ENCODE measurements at regions not wholly inside any gene's neighbourhood (a gene's known extent, or its start where the extent isn't known, plus 50 kb on each side); places are given as distances from the start of the nearest gene placed in this dataset.
A peak's percentile ranks its signal among the peaks of the same experiment; 100 is the strongest.

DNA sequence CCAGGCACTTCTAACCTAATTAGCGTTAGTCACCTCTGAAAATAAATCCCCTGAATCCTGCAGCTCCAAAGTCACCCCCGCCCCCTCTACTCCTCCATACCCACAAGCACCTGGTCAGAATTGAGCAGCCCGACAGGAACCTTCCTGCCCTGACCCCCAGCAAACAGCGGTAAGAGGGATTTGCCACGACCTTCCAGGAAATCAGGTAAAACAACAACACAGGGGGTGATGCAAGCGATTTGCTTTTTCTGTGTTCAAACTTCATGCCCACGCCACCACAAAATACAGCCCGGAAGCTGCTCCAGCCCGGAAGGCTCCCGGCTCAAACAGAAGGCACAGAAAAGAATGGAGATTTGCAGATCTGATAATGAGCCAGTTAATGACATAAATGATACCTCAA is 367.1 kb downstream of the GPD2 start:
- Histone ChIP-seq H2BK5ac (ENCODE audit: low read length) (peak overlapping the region; percentile 25), H3K27me3 (ENCODE audit: insufficient read depth, low read length, poor library complexity) (no peaks in the 10 kb centered on the region), H3K79me2 (ENCODE audit: control insufficient read depth, insufficient read depth, low read length) (no peaks in the 10 kb centered on the region), H2AK5ac (ENCODE audit: low read length) (no peak overlapping the region), H2BK15ac (replicated peaks; ENCODE audit: low read depth) (no peak overlapping the region), H3K9ac (ENCODE audit: low read length) (no peak overlapping the region), H3K4ac (ENCODE audit: low read depth, low read length) (no peak overlapping the region), H3K27ac (ENCODE audit: low read depth, low read length) (no peak overlapping the region), H3K56ac (ENCODE audit: low read length) (peak overlapping the region; percentile 52), H3K4me3 (ENCODE audit: low read length) (no peak overlapping the region), H3K23ac (ENCODE audit: low read length) (no peak overlapping the region), H4K5ac (ENCODE audit: low read length) (no peak overlapping the region), H3K36me3 (ENCODE audit: control insufficient read depth, insufficient read depth, low read length) (no peaks in the 10 kb centered on the region), H3K79me1 (ENCODE audit: low read length) (no peaks in the 10 kb centered on the region), H3K18ac (ENCODE audit: low read length) (peak overlapping the region; percentile 84), H4K8ac (ENCODE audit: low read depth, low read length) (peak overlapping the region; percentile 96), H3K4me1 (ENCODE audit: control insufficient read depth, low read depth, low read length) (peaks cover 10% of the 10 kb centered on the region), H2BK120ac (ENCODE audit: low read depth, low read length) (peak overlapping the region; percentile 24), H3K4me2 (ENCODE audit: low read length) (no peak overlapping the region)
- DNase-seq = peak; percentile 46
- no CpG with 5 or more reads among the region's 10 CpGs for WGBS (ENCODE audit: extremely low coverage, insufficient coverage, low lambda C conversion rate)

DNA sequence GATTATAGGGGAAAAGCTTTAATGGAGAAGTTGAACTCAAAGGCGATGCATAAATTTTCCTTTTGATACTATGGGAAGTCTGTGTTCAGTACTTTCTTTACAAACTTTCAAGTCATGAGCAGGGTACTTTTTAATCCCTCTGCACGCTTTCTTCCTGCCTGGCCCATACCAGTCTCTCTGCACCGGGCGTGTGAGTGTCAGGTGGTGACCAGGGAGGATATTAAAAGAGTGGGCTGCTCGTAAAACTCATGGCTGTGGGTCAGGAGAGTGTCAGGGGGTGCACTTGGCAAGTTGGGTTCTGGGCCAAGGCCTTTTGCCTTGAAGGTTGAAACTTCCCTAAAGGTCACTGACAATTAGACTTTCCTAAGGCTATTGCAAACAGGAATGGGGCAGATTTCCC is 367.8 kb downstream of the GPD2 start:
- Histone ChIP-seq H3K36me3 (ENCODE audit: control insufficient read depth, insufficient read depth, low read length) (no peaks in the 10 kb centered on the region), H3K27me3 (ENCODE audit: insufficient read depth, low read length, poor library complexity) (no peaks in the 10 kb centered on the region), H3K18ac (ENCODE audit: low read length) (peak overlapping the region; percentile 86), H3K79me2 (ENCODE audit: control insufficient read depth, insufficient read depth, low read length) (no peaks in the 10 kb centered on the region), H2AK5ac (ENCODE audit: low read length) (no peak overlapping the region), H3K27ac (ENCODE audit: low read depth, low read length) (no peak overlapping the region), H3K4ac (ENCODE audit: low read depth, low read length) (no peak overlapping the region), H4K5ac (ENCODE audit: low read length) (no peak overlapping the region), H3K23ac (ENCODE audit: low read length) (no peak overlapping the region), H2BK5ac (ENCODE audit: low read length) (no peak overlapping the region), H4K8ac (ENCODE audit: low read depth, low read length) (no peak overlapping the region), H2BK120ac (ENCODE audit: low read depth, low read length) (no peak overlapping the region), H2BK15ac (replicated peaks; ENCODE audit: low read depth) (no peak overlapping the region), H3K4me2 (ENCODE audit: low read length) (no peak overlapping the region), H3K4me1 (ENCODE audit: control insufficient read depth, low read depth, low read length) (peaks cover 10% of the 10 kb centered on the region), H3K9ac (ENCODE audit: low read length) (no peak overlapping the region), H3K4me3 (ENCODE audit: low read length) (no peak overlapping the region), H3K56ac (ENCODE audit: low read length) (no peak overlapping the region), H3K79me1 (ENCODE audit: low read length) (no peaks in the 10 kb centered on the region)
- no peak for DNase-seq
- no CpG with 5 or more reads among the region's 5 CpGs for WGBS (ENCODE audit: extremely low coverage, insufficient coverage, low lambda C conversion rate)

GRCh38 chr2:156810094-156810493 is 373.9 kb downstream of the GPD2 start:
- Histone ChIP-seq H4K8ac (ENCODE audit: low read depth, low read length) (no peak overlapping the region), H3K4me2 (ENCODE audit: low read length) (no peak overlapping the region), H2AK5ac (ENCODE audit: low read length) (no peak overlapping the region), H2BK15ac (replicated peaks; ENCODE audit: low read depth) (no peak overlapping the region), H2BK120ac (ENCODE audit: low read depth, low read length) (no peak overlapping the region), H3K27ac (ENCODE audit: low read depth, low read length) (no peak overlapping the region), H3K4me1 (ENCODE audit: control insufficient read depth, low read depth, low read length) (no peaks in the 10 kb centered on the region), H3K18ac (ENCODE audit: low read length) (no peak overlapping the region), H4K5ac (ENCODE audit: low read length) (no peak overlapping the region), H3K9ac (ENCODE audit: low read length) (no peak overlapping the region), H3K79me1 (ENCODE audit: low read length) (no peaks in the 10 kb centered on the region), H3K4me3 (ENCODE audit: low read length) (no peak overlapping the region), H3K79me2 (ENCODE audit: control insufficient read depth, insufficient read depth, low read length) (no peaks in the 10 kb centered on the region), H3K4ac (ENCODE audit: low read depth, low read length) (no peak overlapping the region), H3K27me3 (ENCODE audit: insufficient read depth, low read length, poor library complexity) (no peaks in the 10 kb centered on the region), H3K36me3 (ENCODE audit: control insufficient read depth, insufficient read depth, low read length) (no peaks in the 10 kb centered on the region), H3K23ac (ENCODE audit: low read length) (no peak overlapping the region), H2BK5ac (ENCODE audit: low read length) (no peak overlapping the region), H3K56ac (ENCODE audit: low read length) (no peak overlapping the region)
- no CpG with 5 or more reads among the region's 2 CpGs for WGBS (ENCODE audit: extremely low coverage, insufficient coverage, low lambda C conversion rate)
- no peak for DNase-seq

- WGBS (ENCODE audit: extremely low coverage, insufficient coverage, low lambda C conversion rate) = no CpG with 5 or more reads among the region's 1 CpG
Measured at GRCh38 chr2:156812496-156812895, 376.3 kb downstream of the GPD2 start.

GRCh38 chr2:156817430-156817829 is 381.3 kb downstream of the GPD2 start:
- no peak overlapping the region for H3K4me3 ChIP-seq (ENCODE audit: low read length)
- peaks cover 2% of the 10 kb centered on the region for H3K4me1 ChIP-seq (ENCODE audit: control insufficient read depth, low read depth, low read length)
- no peak overlapping the region for H3K56ac ChIP-seq (ENCODE audit: low read length)
- no peak overlapping the region for H4K8ac ChIP-seq (ENCODE audit: low read depth, low read length)
- no peak overlapping the region for H3K23ac ChIP-seq (ENCODE audit: low read length)
- no peak overlapping the region for H2BK15ac ChIP-seq (replicated peaks; ENCODE audit: low read depth)
- no peak for DNase-seq
- H2AK5ac ChIP-seq (ENCODE audit: low read length) = no peak overlapping the region
- no CpG with 5 or more reads among the region's 1 CpG for WGBS (ENCODE audit: extremely low coverage, insufficient coverage, low lambda C conversion rate)
- H4K5ac ChIP-seq (ENCODE audit: low read length) = no peak overlapping the region
- no peak overlapping the region for H3K18ac ChIP-seq (ENCODE audit: low read length)
- H3K9ac ChIP-seq (ENCODE audit: low read length) = no peak overlapping the region
- H3K27me3 ChIP-seq (ENCODE audit: insufficient read depth, low read length, poor library complexity) = no peaks in the 10 kb centered on the region
- H3K36me3 ChIP-seq (ENCODE audit: control insufficient read depth, insufficient read depth, low read length) = no peaks in the 10 kb centered on the region
- H3K79me2 ChIP-seq (ENCODE audit: control insufficient read depth, insufficient read depth, low read length) = no peaks in the 10 kb centered on the region
- no peak overlapping the region for H3K4ac ChIP-seq (ENCODE audit: low read depth, low read length)
- H3K79me1 ChIP-seq (ENCODE audit: low read length) = no peaks in the 10 kb centered on the region
- H2BK5ac ChIP-seq (ENCODE audit: low read length) = no peak overlapping the region
- no peak overlapping the region for H3K4me2 ChIP-seq (ENCODE audit: low read length)
- no peak overlapping the region for H3K27ac ChIP-seq (ENCODE audit: low read depth, low read length)
- no peak overlapping the region for H2BK120ac ChIP-seq (ENCODE audit: low read depth, low read length)

More at GRCh38 chr2:156812496-156812895, 376.3 kb downstream of the GPD2 start:
- no peak overlapping the region for H3K4me2 ChIP-seq (ENCODE audit: low read length)
- no peak overlapping the region for H4K5ac ChIP-seq (ENCODE audit: low read length)
- no peak overlapping the region for H3K18ac ChIP-seq (ENCODE audit: low read length)
- H3K56ac ChIP-seq (ENCODE audit: low read length) = no peak overlapping the region
- H4K8ac ChIP-seq (ENCODE audit: low read depth, low read length) = no peak overlapping the region
- no peak overlapping the region for H3K23ac ChIP-seq (ENCODE audit: low read length)
- H2BK120ac ChIP-seq (ENCODE audit: low read depth, low read length) = no peak overlapping the region
- H3K36me3 ChIP-seq (ENCODE audit: control insufficient read depth, insufficient read depth, low read length) = no peaks in the 10 kb centered on the region
- H3K79me1 ChIP-seq (ENCODE audit: low read length) = no peaks in the 10 kb centered on the region
- peak overlapping the region; percentile 2 for H2BK15ac ChIP-seq (replicated peaks; ENCODE audit: low read depth)
- H3K4me1 ChIP-seq (ENCODE audit: control insufficient read depth, low read depth, low read length) = no peaks in the 10 kb centered on the region
- H3K4me3 ChIP-seq (ENCODE audit: low read length) = no peak overlapping the region
- no peak overlapping the region for H3K27ac ChIP-seq (ENCODE audit: low read depth, low read length)
- H3K79me2 ChIP-seq (ENCODE audit: control insufficient read depth, insufficient read depth, low read length) = no peaks in the 10 kb centered on the region
- H2BK5ac ChIP-seq (ENCODE audit: low read length) = no peak overlapping the region
- H3K4ac ChIP-seq (ENCODE audit: low read depth, low read length) = no peak overlapping the region
- no peak for DNase-seq
- no peak overlapping the region for H2AK5ac ChIP-seq (ENCODE audit: low read length)
- no peaks in the 10 kb centered on the region for H3K27me3 ChIP-seq (ENCODE audit: insufficient read depth, low read length, poor library complexity)
- H3K9ac ChIP-seq (ENCODE audit: low read length) = no peak overlapping the region

DNA sequence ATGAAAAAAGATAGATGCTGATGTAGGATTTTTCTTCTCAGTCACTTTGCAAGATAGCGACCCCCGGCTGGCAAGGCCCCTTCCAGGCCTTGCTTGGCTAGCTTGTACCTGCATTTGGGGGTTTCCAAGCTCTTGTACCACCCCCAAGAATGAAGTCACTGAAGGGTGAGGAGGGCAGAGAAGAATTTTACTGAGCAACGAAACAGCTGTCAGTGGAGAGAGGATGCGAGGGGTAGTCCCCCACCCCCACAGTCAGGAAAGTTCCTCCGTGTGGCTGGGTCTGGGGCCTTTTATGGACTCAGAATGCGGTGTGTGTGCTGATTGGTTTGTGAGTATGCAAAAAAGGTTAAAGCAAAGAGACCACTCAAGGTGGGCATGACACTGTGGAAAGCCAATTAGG is 382.0 kb downstream of the GPD2 start:
- Histone ChIP-seq H3K36me3 (ENCODE audit: control insufficient read depth, insufficient read depth, low read length) (no peaks in the 10 kb centered on the region), H3K4ac (ENCODE audit: low read depth, low read length) (no peak overlapping the region), H3K79me1 (ENCODE audit: low read length) (no peaks in the 10 kb centered on the region), H3K79me2 (ENCODE audit: control insufficient read depth, insufficient read depth, low read length) (no peaks in the 10 kb centered on the region), H3K4me1 (ENCODE audit: control insufficient read depth, low read depth, low read length) (peaks cover 2% of the 10 kb centered on the region), H3K27me3 (ENCODE audit: insufficient read depth, low read length, poor library complexity) (no peaks in the 10 kb centered on the region), H3K4me3 (ENCODE audit: low read length) (no peak overlapping the region), H3K56ac (ENCODE audit: low read length) (peak overlapping the region; percentile 4), H3K4me2 (ENCODE audit: low read length) (no peak overlapping the region), H2BK15ac (replicated peaks; ENCODE audit: low read depth) (no peak overlapping the region), H3K23ac (ENCODE audit: low read length) (no peak overlapping the region), H3K18ac (ENCODE audit: low read length) (peak overlapping the region; percentile 90), H2BK120ac (ENCODE audit: low read depth, low read length) (no peak overlapping the region), H3K27ac (ENCODE audit: low read depth, low read length) (peak overlapping the region; percentile 47), H2BK5ac (ENCODE audit: low read length) (no peak overlapping the region), H3K9ac (ENCODE audit: low read length) (no peak overlapping the region), H4K8ac (ENCODE audit: low read depth, low read length) (no peak overlapping the region), H2AK5ac (ENCODE audit: low read length) (no peak overlapping the region), H4K5ac (ENCODE audit: low read length) (no peak overlapping the region)
- DNase-seq = peak; percentile 68
- WGBS (ENCODE audit: extremely low coverage, insufficient coverage, low lambda C conversion rate) = no CpG with 5 or more reads among the region's 6 CpGs
